ENCODE measurements at regions not wholly inside any gene's neighbourhood (a gene's known extent, or its start where the extent isn't known, plus 50 kb on each side); places are given as distances from the start of the nearest gene placed in this dataset.

GRCh38 chr1:201720522-201720844 lies 108.5 kb upstream of the IPO9 start:
- peaks cover 12% of the 10 kb centered on the region for H3K36me3 ChIP-seq
- no peak overlapping the region for H3K4me3 ChIP-seq
- intact Hi-C loops (cut with micrococcal nuclease): no loop called here
- DNase-seq: no peak
- H3K27me3 ChIP-seq (ENCODE audit: low read depth): no peaks in the 10 kb centered on the region
- no peak for TF ChIP-seq CTCF (IDR thresholded peaks at IDR 0.05; ENCODE audit: borderline replicate concordance)
- peaks cover 100% of the 10 kb centered on the region for H3K4me1 ChIP-seq
- no peaks in the 10 kb centered on the region for H3K9me3 ChIP-seq (replicated peaks)
- peak overlapping the region; percentile 97 for H3K27ac ChIP-seq (replicated peaks)

- peaks cover 100% of the 10 kb centered on the region for H3K4me1 ChIP-seq
- intact Hi-C loops (cut with micrococcal nuclease): no loop called here
- no peak for TF ChIP-seq CTCF (IDR thresholded peaks at IDR 0.05; ENCODE audit: borderline replicate concordance)
- H3K27me3 ChIP-seq (ENCODE audit: low read depth): no peaks in the 10 kb centered on the region
- H3K9me3 ChIP-seq (replicated peaks): no peaks in the 10 kb centered on the region
- H3K4me3 ChIP-seq: no peak overlapping the region
- H3K36me3 ChIP-seq: peaks cover 12% of the 10 kb centered on the region
- peak overlapping the region; percentile 97 for H3K27ac ChIP-seq (replicated peaks)
- DNase-seq: no peak
These were observed 107.6 kb upstream of the IPO9 start for GRCh38 chr1:201721082-201722049.

GRCh38 chr1:201724039-201724765 lies 104.8 kb upstream of the IPO9 start:
- Histone ChIP-seq H3K27me3 (ENCODE audit: low read depth) (no peaks in the 10 kb centered on the region), H3K36me3 (peaks cover under 1% of the 10 kb centered on the region), H3K27ac (replicated peaks) (peak overlapping the region; percentile 87), H3K9me3 (replicated peaks) (no peaks in the 10 kb centered on the region), H3K4me3 (no peak overlapping the region), H3K4me1 (peaks cover 100% of the 10 kb centered on the region)
- no peak for TF ChIP-seq CTCF (IDR thresholded peaks at IDR 0.05; ENCODE audit: borderline replicate concordance)
- intact Hi-C loops (cut with micrococcal nuclease): no loop called here
- DNase-seq: peak; percentile 34

- intact Hi-C loops (cut with micrococcal nuclease): no loop called here
These were observed 104.2 kb upstream of the IPO9 start for GRCh38 chr1:201724766-201725118.

GRCh38 chr1:201726700-201727099 lies 102.3 kb upstream of the IPO9 start:
- DNase-seq: no peak
- H3K4me3 ChIP-seq: no peak overlapping the region
- H3K36me3 ChIP-seq: no peaks in the 10 kb centered on the region
- intact Hi-C loops (cut with micrococcal nuclease): no loop called here
- peak overlapping the region; percentile 87 for H3K27ac ChIP-seq (replicated peaks)
- no peaks in the 10 kb centered on the region for H3K27me3 ChIP-seq (ENCODE audit: low read depth)
- TF ChIP-seq CTCF (IDR thresholded peaks at IDR 0.05; ENCODE audit: borderline replicate concordance): no peak
- no peaks in the 10 kb centered on the region for H3K9me3 ChIP-seq (replicated peaks)
- H3K4me1 ChIP-seq: peaks cover 99% of the 10 kb centered on the region

More at GRCh38 chr1:201724766-201725118, 104.2 kb upstream of the IPO9 start:
- TF ChIP-seq CTCF (IDR thresholded peaks at IDR 0.05; ENCODE audit: borderline replicate concordance): no peak
- Histone ChIP-seq H3K27me3 (ENCODE audit: low read depth) (no peaks in the 10 kb centered on the region), H3K27ac (replicated peaks) (peak overlapping the region; percentile 87), H3K4me1 (peaks cover 99% of the 10 kb centered on the region), H3K36me3 (no peaks in the 10 kb centered on the region), H3K4me3 (no peak overlapping the region), H3K9me3 (replicated peaks) (no peaks in the 10 kb centered on the region)
- DNase-seq: no peak

Data from left ventricle myocardium inferior (tissue), 1 donor.